ENCODE measurements at regions not wholly inside any gene's neighbourhood (a gene's known extent, or its start where the extent isn't known, plus 50 kb on each side); places are given as distances from the start of the nearest gene placed in this dataset.

DNA sequence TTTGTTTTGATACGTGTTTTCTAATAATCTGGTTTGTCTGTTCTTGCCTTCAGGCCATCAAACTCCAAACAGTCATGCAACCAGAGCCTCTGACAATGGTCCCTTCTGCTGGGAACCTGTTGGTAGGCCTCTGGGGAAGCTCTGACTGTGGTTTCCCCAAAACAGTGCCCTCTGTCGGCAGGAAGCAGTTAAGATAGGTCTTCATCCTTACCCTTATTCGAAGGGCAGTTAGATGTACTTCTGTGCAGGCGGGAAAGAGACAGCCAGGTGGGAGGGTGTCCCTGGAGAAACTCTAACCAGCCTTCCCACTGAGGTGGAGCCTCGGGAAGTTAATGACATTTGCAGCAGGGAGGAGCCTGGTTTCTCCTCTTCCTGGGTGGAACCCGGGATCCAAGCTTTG, 81.6 kb upstream of the CHMP2B start:
- intact Hi-C loops (cut with micrococcal nuclease), result no loop called here
- 4% methylated on average over 4 of the region's 6 CpGs for WGBS (ENCODE audit: insufficient coverage, low coverage, missing lambda C conversion rate)
- H3K27me3 ChIP-seq (ENCODE audit: control insufficient read depth in 2 of 2, insufficient read depth in 2 of 2, low read length in 2 of 2), result no peaks in the 10 kb centered on the region
- H3K4me1 ChIP-seq (replicated peaks in 1 of 2; ENCODE audit: control insufficient read depth in 2 of 2, insufficient read depth in 2 of 2, low read length in 2 of 2), result no peaks in the 10 kb centered on the region
- peak in 2 of 4 experiments; percentile 8 to 34 for DNase-seq (ENCODE audit: extremely low read depth in 1 of 4, low spot score in 3 of 4)
- H3K4me2 ChIP-seq (ENCODE audit: insufficient read depth, low read length), result no peak overlapping the region
- peak; percentile 86 for ATAC-seq
- BruUV-seq (replicated peaks), result no TSS peak
- ChIA-PET POLR2A (no interaction called here), CTCF (ENCODE audit: low intra/inter-chr PET ratio) (no interaction called here)
- H2AFZ ChIP-seq (ENCODE audit: low read depth, low read length), result no peak overlapping the region
- in situ Hi-C loops (cut with MboI), result no loop called here
- no peaks in the 10 kb centered on the region for H3K9me3 ChIP-seq (replicated peaks; ENCODE audit: control insufficient read depth, insufficient read depth, low read depth, low read length)
- no peaks in the 10 kb centered on the region for H3K9me1 ChIP-seq (ENCODE audit: control insufficient read depth, insufficient read depth, low read length)
- peak; percentile 40 for FAIRE-seq
- no peak overlapping the region for H3K27ac ChIP-seq (ENCODE audit: extremely low read depth, low read depth, low read length)
- H4K20me1 ChIP-seq (replicated peaks; ENCODE audit: control insufficient read depth, insufficient read depth, low read length), result no peaks in the 10 kb centered on the region
- no peak overlapping the region for H3K9ac ChIP-seq (ENCODE audit: insufficient read depth in 1 of 2, low read depth in 2 of 2, low read length in 2 of 2)
- H3K79me2 ChIP-seq (ENCODE audit: control insufficient read depth, insufficient read depth, low read length), result no peaks in the 10 kb centered on the region
- TF ChIP-seq, protein P1, sequence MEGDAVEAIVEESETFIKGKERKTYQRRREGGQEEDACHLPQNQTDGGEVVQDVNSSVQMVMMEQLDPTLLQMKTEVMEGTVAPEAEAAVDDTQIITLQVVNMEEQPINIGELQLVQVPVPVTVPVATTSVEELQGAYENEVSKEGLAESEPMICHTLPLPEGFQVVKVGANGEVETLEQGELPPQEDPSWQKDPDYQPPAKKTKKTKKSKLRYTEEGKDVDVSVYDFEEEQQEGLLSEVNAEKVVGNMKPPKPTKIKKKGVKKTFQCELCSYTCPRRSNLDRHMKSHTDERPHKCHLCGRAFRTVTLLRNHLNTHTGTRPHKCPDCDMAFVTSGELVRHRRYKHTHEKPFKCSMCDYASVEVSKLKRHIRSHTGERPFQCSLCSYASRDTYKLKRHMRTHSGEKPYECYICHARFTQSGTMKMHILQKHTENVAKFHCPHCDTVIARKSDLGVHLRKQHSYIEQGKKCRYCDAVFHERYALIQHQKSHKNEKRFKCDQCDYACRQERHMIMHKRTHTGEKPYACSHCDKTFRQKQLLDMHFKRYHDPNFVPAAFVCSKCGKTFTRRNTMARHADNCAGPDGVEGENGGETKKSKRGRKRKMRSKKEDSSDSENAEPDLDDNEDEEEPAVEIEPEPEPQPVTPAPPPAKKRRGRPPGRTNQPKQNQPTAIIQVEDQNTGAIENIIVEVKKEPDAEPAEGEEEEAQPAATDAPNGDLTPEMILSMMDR (IDR thresholded peaks at IDR 0.05 in 2 of 3, conservative IDR thresholded peaks at IDR 0.05 in 1 of 3; ENCODE audit: insufficient read depth in 2 of 3, low read depth in 1 of 3, low read length in 3 of 3), result peak in 2 of 3 experiments; percentile 17 to 32; a peak in 2 of 6 replicates
- TF ChIP-seq ZNF436 (CRISPR knock-in tag; IDR thresholded peaks at IDR 0.05), result no peak
- TF ChIP-seq RAD21 (CRISPR knock-in tag; conservative IDR thresholded peaks at IDR 0.05 in 1 of 2, IDR thresholded peaks at IDR 0.05 in 1 of 2), result 0 out of 4 replicates have a peak, but pooled peaks of 1 of the 2 experiments have one; percentile 3
- no peak overlapping the region for H3K4me3 ChIP-seq
- H3K36me3 ChIP-seq (ENCODE audit: control insufficient read depth, insufficient read depth, low read length), result no peaks in the 10 kb centered on the region

DNA sequence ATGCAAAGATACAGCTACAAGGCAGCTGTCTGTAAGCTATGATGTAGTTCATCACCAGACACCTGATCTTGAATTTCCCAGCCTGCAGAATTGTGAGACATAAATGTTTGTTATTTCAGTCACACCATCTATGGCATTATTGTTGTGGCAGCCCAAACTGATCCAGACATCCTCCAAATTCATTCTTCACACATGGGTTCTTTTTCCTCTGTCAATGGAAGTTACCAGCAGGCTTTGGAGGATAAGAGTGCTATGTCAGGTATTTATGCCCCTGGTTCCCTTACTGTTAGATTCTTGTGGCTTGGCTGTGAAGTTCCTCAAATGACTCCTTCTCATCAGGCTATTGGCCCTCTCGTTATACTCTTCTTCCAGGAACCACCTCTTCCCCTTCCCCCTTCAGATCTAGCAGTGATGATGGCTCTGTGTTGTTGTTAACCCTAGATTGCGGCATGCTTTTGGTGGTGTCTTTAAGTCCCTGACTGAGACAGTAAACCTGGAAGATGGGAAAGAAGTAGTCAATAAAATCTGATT, 91.0 kb upstream of the CHMP2B start:
- ATAC-seq (no peak), DNase-seq (ENCODE audit: extremely low read depth in 1 of 4, low spot score in 3 of 4) (no peak), FAIRE-seq (no peak)
- no peaks in the 10 kb centered on the region for H3K36me3 ChIP-seq (ENCODE audit: control insufficient read depth, insufficient read depth, low read length)
- H3K9me3 ChIP-seq (replicated peaks; ENCODE audit: control insufficient read depth, insufficient read depth, low read depth, low read length), result no peaks in the 10 kb centered on the region
- in situ Hi-C loops (cut with MboI), result no loop called here
- H2AFZ ChIP-seq (ENCODE audit: low read depth, low read length), result no peak overlapping the region
- no TSS peak for BruUV-seq (replicated peaks)
- H3K9ac ChIP-seq (ENCODE audit: insufficient read depth in 1 of 2, low read depth in 2 of 2, low read length in 2 of 2), result no peak overlapping the region
- H3K4me3 ChIP-seq, result no peak overlapping the region
- H3K4me1 ChIP-seq (replicated peaks in 1 of 2; ENCODE audit: control insufficient read depth in 2 of 2, insufficient read depth in 2 of 2, low read length in 2 of 2), result no peaks in the 10 kb centered on the region
- no peaks in the 10 kb centered on the region for H3K79me2 ChIP-seq (ENCODE audit: control insufficient read depth, insufficient read depth, low read length)
- ChIA-PET CTCF (ENCODE audit: low intra/inter-chr PET ratio) (no interaction called here), POLR2A (no interaction called here)
- H4K20me1 ChIP-seq (replicated peaks; ENCODE audit: control insufficient read depth, insufficient read depth, low read length), result no peaks in the 10 kb centered on the region
- H3K27me3 ChIP-seq (ENCODE audit: control insufficient read depth in 2 of 2, insufficient read depth in 2 of 2, low read length in 2 of 2), result no peaks in the 10 kb centered on the region
- no peak overlapping the region for H3K4me2 ChIP-seq (ENCODE audit: insufficient read depth, low read length)
- WGBS (ENCODE audit: insufficient coverage, low coverage, missing lambda C conversion rate), result 0% methylated on average over 2 of the region's 2 CpGs
- no peak overlapping the region for H3K27ac ChIP-seq (ENCODE audit: extremely low read depth, low read depth, low read length)
- intact Hi-C loops (cut with micrococcal nuclease), result no loop called here
- H3K9me1 ChIP-seq (ENCODE audit: control insufficient read depth, insufficient read depth, low read length), result no peaks in the 10 kb centered on the region
- TF ChIP-seq MEF2D (tag; conservative IDR thresholded peaks at IDR 0.05; ENCODE audit: low read depth) (no peak), PHF21A (IDR thresholded peaks at IDR 0.05; ENCODE audit: borderline replicate concordance, low read depth) (no peak), ZNF184 (CRISPR knock-in tag; IDR thresholded peaks at IDR 0.05) (no peak), MAFK (IDR thresholded peaks at IDR 0.05; ENCODE audit: low read length) (no peak), FOXJ3 (CRISPR knock-in tag; IDR thresholded peaks at IDR 0.05) (no peak), ZNF316 (IDR thresholded peaks at IDR 0.05) (no peak), KLF1 (tag; IDR thresholded peaks at IDR 0.05) (no peak), GABPA (tag; conservative IDR thresholded peaks at IDR 0.05; ENCODE audit: low read depth) (no peak)
- TF ChIP-seq, protein P2, sequence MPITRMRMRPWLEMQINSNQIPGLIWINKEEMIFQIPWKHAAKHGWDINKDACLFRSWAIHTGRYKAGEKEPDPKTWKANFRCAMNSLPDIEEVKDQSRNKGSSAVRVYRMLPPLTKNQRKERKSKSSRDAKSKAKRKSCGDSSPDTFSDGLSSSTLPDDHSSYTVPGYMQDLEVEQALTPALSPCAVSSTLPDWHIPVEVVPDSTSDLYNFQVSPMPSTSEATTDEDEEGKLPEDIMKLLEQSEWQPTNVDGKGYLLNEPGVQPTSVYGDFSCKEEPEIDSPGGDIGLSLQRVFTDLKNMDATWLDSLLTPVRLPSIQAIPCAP (CRISPR knock-in tag; IDR thresholded peaks at IDR 0.05; ENCODE audit: borderline replicate concordance), result no peak
- TF ChIP-seq, protein P3, sequence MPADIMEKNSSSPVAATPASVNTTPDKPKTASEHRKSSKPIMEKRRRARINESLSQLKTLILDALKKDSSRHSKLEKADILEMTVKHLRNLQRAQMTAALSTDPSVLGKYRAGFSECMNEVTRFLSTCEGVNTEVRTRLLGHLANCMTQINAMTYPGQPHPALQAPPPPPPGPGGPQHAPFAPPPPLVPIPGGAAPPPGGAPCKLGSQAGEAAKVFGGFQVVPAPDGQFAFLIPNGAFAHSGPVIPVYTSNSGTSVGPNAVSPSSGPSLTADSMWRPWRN (IDR thresholded peaks at IDR 0.05; ENCODE audit: low read depth), result no peak
- TF ChIP-seq, protein P4, sequence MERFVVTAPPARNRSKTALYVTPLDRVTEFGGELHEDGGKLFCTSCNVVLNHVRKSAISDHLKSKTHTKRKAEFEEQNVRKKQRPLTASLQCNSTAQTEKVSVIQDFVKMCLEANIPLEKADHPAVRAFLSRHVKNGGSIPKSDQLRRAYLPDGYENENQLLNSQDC (CRISPR knock-in tag; IDR thresholded peaks at IDR 0.05), result no peak

Data from K562 (cell line).